ENCODE measurements at regions not wholly inside any gene's neighbourhood (a gene's known extent, or its start where the extent isn't known, plus 50 kb on each side); places are given as distances from the start of the nearest gene placed in this dataset.

DNA sequence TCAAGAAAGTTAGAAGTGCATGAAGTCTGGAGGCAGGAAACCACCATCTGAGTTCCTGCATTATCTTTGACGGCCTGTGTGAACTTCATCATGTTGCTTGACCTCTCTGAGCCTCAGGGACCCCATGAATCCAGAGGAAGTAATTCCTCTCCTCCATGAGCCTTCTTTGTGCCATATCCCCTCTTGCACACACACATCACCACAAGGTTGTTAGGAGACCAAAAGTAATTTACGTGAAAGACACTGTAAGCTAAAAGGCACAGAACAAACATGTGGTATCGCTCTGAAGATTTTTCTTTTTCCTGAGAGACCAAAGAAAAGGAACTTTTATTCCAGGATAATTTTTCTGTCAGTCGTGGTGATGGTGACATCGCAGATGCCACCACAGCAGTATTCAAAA is 55.9 kb upstream of the BCL6 start:
- Histone ChIP-seq H3K27ac (ENCODE audit: insufficient read depth, low read length) (no peak overlapping the region), H3K18ac (ENCODE audit: low read depth, low read length) (no peak overlapping the region), H3K56ac (ENCODE audit: extremely low read depth, insufficient read depth, low read length) (no peak overlapping the region), H3K36me3 (ENCODE audit: control insufficient read depth, insufficient read depth, low read length) (no peaks in the 10 kb centered on the region), H4K8ac (ENCODE audit: low read depth in 2 of 2, low read length in 2 of 2) (no peak overlapping the region), H4K91ac (ENCODE audit: insufficient read depth, low read depth, low read length) (no peak overlapping the region), H3K9ac (ENCODE audit: low read depth, low read length) (no peak overlapping the region), H3K4me2 (ENCODE audit: low read depth, low read length) (no peak overlapping the region), H2BK20ac (ENCODE audit: low read depth, low read length) (no peak overlapping the region), H3K4me1 (ENCODE audit: control insufficient read depth, insufficient read depth, low read length) (no peaks in the 10 kb centered on the region; the same call in 1 of the 2 replicates), H3K27me3 (ENCODE audit: control insufficient read depth, insufficient read depth, low read length) (peaks cover 34% of the 10 kb centered on the region), H2BK15ac (ENCODE audit: low read depth, low read length) (no peak overlapping the region), H4K20me1 (ENCODE audit: insufficient read depth, low read length) (no peaks in the 10 kb centered on the region), H3K4me3 (ENCODE audit: insufficient read depth, low read depth, low read length) (no peak overlapping the region), H2BK120ac (ENCODE audit: low read depth, low read length) (no peak overlapping the region), H2AFZ (replicated peaks; ENCODE audit: low read length, poor library complexity) (no peak overlapping the region), H2BK5ac (ENCODE audit: low read depth, low read length, poor library complexity, severe bottlenecking) (no peak overlapping the region), H3K9me1 (ENCODE audit: insufficient read depth, low read length) (no peaks in the 10 kb centered on the region), H3K9me3 (ENCODE audit: control insufficient read depth, insufficient read depth, low read length) (peaks cover 4% of the 10 kb centered on the region; the same call in 1 of the 2 replicates), H3K23ac (ENCODE audit: low read depth, low read length) (no peak overlapping the region), H2AK9ac (replicated peaks; ENCODE audit: low read depth, low read length, poor library complexity) (no peak overlapping the region), H2AK5ac (ENCODE audit: low read depth, low read length) (no peak overlapping the region), H4K5ac (ENCODE audit: low read depth, low read length) (no peak overlapping the region), H3K4ac (ENCODE audit: low read depth, low read length) (no peak overlapping the region), H3K79me1 (ENCODE audit: low read depth in 1 of 2, low read length in 2 of 2) (no peaks in the 10 kb centered on the region), H3K14ac (replicated peaks; ENCODE audit: low read depth, low read length) (no peak overlapping the region)
- BruUV-seq (replicated peaks) = no TSS peak
- ChIA-PET CTCF (interaction anchor here (1.1 to 1.7 kb wide), 2 partner anchors 9 to 53 kb away, joined by 3 to 4 read pairs; no protein-coding TSS in a partner anchor), POLR2A (ENCODE audit: unreplicated experiment) (no interaction called here)
- in situ Hi-C loops (cut with MboI; ENCODE audit: low sequenced_read_pairs) (no loop called here), dilution Hi-C loops (cut with HindIII; ENCODE audit: low sequenced_read_pairs, unreplicated experiment) (no loop called here), intact Hi-C loops (cut with micrococcal nuclease) (no loop called here)
- no peak for TF ChIP-seq RFX5 (IDR thresholded peaks at IDR 0.05; ENCODE audit: low read depth, low read length)
- TF ChIP-seq RAD21 (IDR thresholded peaks at IDR 0.05; ENCODE audit: low read length) = no peak
- TF ChIP-seq FOS (IDR thresholded peaks at IDR 0.05; ENCODE audit: low read depth, low read length) = no peak
- no peak for TF ChIP-seq MAZ (IDR thresholded peaks at IDR 0.05; ENCODE audit: borderline replicate concordance, low read depth, low read length)
- no peak for TF ChIP-seq CEBPB (IDR thresholded peaks at IDR 0.05; ENCODE audit: low read depth, low read length)
- no peak for TF ChIP-seq POLR2A (IDR thresholded peaks at IDR 0.05; ENCODE audit: low read depth, low read length)
- no peak for TF ChIP-seq BHLHE40 (IDR thresholded peaks at IDR 0.05; ENCODE audit: low read depth, low read length)
- TF ChIP-seq, protein P1, sequence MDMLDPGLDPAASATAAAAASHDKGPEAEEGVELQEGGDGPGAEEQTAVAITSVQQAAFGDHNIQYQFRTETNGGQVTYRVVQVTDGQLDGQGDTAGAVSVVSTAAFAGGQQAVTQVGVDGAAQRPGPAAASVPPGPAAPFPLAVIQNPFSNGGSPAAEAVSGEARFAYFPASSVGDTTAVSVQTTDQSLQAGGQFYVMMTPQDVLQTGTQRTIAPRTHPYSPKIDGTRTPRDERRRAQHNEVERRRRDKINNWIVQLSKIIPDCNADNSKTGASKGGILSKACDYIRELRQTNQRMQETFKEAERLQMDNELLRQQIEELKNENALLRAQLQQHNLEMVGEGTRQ (IDR thresholded peaks at IDR 0.05; ENCODE audit: low read depth, low read length) = no peak
- TF ChIP-seq, protein P2, sequence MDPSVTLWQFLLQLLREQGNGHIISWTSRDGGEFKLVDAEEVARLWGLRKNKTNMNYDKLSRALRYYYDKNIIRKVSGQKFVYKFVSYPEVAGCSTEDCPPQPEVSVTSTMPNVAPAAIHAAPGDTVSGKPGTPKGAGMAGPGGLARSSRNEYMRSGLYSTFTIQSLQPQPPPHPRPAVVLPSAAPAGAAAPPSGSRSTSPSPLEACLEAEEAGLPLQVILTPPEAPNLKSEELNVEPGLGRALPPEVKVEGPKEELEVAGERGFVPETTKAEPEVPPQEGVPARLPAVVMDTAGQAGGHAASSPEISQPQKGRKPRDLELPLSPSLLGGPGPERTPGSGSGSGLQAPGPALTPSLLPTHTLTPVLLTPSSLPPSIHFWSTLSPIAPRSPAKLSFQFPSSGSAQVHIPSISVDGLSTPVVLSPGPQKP (IDR thresholded peaks at IDR 0.05; ENCODE audit: borderline replicate concordance, low read depth, low read length) = no peak
- TF ChIP-seq MAFK (IDR thresholded peaks at IDR 0.05; ENCODE audit: low read depth, low read length) = no peak
- TF ChIP-seq SMC3 (IDR thresholded peaks at IDR 0.05; ENCODE audit: low read depth, low read length) = no peak
- no peak for TF ChIP-seq NFE2L2 (IDR thresholded peaks at IDR 0.05; ENCODE audit: low read depth, low read length)
- TF ChIP-seq CHD1 (IDR thresholded peaks at IDR 0.05; ENCODE audit: low read depth, low read length) = no peak
- TF ChIP-seq, protein P3, sequence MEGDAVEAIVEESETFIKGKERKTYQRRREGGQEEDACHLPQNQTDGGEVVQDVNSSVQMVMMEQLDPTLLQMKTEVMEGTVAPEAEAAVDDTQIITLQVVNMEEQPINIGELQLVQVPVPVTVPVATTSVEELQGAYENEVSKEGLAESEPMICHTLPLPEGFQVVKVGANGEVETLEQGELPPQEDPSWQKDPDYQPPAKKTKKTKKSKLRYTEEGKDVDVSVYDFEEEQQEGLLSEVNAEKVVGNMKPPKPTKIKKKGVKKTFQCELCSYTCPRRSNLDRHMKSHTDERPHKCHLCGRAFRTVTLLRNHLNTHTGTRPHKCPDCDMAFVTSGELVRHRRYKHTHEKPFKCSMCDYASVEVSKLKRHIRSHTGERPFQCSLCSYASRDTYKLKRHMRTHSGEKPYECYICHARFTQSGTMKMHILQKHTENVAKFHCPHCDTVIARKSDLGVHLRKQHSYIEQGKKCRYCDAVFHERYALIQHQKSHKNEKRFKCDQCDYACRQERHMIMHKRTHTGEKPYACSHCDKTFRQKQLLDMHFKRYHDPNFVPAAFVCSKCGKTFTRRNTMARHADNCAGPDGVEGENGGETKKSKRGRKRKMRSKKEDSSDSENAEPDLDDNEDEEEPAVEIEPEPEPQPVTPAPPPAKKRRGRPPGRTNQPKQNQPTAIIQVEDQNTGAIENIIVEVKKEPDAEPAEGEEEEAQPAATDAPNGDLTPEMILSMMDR (conservative IDR thresholded peaks at IDR 0.05; ENCODE audit: low read depth, low read length) = no peak
- no peak for TF ChIP-seq MXI1 (IDR thresholded peaks at IDR 0.05; ENCODE audit: borderline replicate concordance, low read depth, low read length)
- TF ChIP-seq RCOR1 (IDR thresholded peaks at IDR 0.05; ENCODE audit: insufficient replicate concordance, low read length) = no peak
- WGBS, 2 experiments (ENCODE audit: extremely low coverage in 2 of 2, insufficient read length in 1 of 2) = no CpG with 5 or more reads among the region's 5 CpGs
- no peak for ATAC-seq (ENCODE audit: low read depth)
- no peak for DNase-seq

All from IMR-90 (cell line).